IMR-90 (cell line): ENCODE measurements at regions not wholly inside any gene's neighbourhood (a gene's known extent, or its start where the extent isn't known, plus 50 kb on each side); places are given as distances from the start of the nearest gene placed in this dataset.

Source experiments
- ATAC-seq: fragments of 200-7000 bp; cut with Tn5 transposase; 2 replicates; pipeline ENCODE4 v1.9.1; 2020; ENCODE audit warnings: low read depth, mild to moderate bottlenecking, moderate library complexity
- BruUV-seq: library from RNA; stranded (reverse); fragments of 400-500 nt; replicated peaks from 2 replicates; lab custom pipeline; 2021; lab: Mats Ljungman, UMichigan
- CTCF ChIA-PET: fragments of 300-600 bp; formaldehyde crosslinking; extraction: SDS; loops from one replicate; lab custom pipeline; 2021; ENCODE audit warnings: antibody characterized with exemption; lab: Yijun Ruan, JAX
- POLR2A ChIA-PET: fragments of 300-600 bp; sonication (Branson Sonifier 250); formaldehyde crosslinking; loops from one replicate; lab custom pipeline; 2022; ENCODE audit warnings: antibody characterized with exemption; ENCODE audit not compliant: unreplicated experiment; lab: Charles Lee
- DNase-seq: peaks from one replicate; pipeline ENCODE4 v3.0.0; 2013
- H2AFZ ChIP-seq: replicated peaks from 2 replicates; pipeline ENCODE3; 2013; ENCODE audit warnings: low read length, mild to moderate bottlenecking; ENCODE audit not compliant: poor library complexity
- H2AK5ac ChIP-seq: 2 replicates; pipeline ENCODE4 v1.6.1; 2013; ENCODE audit warnings: low read depth, low read length, inconsistent platforms
- H2AK9ac ChIP-seq: replicated peaks from 2 replicates; pipeline ENCODE3; 2013; ENCODE audit warnings: mild to moderate bottlenecking, low read depth, low read length, moderate library complexity; ENCODE audit not compliant: poor library complexity
- H2BK120ac ChIP-seq: 2 replicates; pipeline ENCODE4 v1.6.1; 2013; ENCODE audit warnings: low read depth, low read length, inconsistent platforms
- H2BK15ac ChIP-seq: 3 replicates; pipeline ENCODE4 v1.6.1; 2013; ENCODE audit warnings: low read depth, low read length, inconsistent platforms
- H2BK20ac ChIP-seq: 2 replicates; pipeline ENCODE4 v1.6.1; 2013; ENCODE audit warnings: low read depth, mild to moderate bottlenecking, inconsistent platforms, low read length, moderate library complexity
- H2BK5ac ChIP-seq: 2 replicates; pipeline ENCODE4 v1.6.1; 2013; ENCODE audit warnings: mild to moderate bottlenecking, low read depth, low read length, inconsistent platforms; ENCODE audit not compliant: poor library complexity, severe bottlenecking
- H3K14ac ChIP-seq: replicated peaks from 2 replicates; pipeline ENCODE4 v1.6.1; 2013; ENCODE audit warnings: low read depth, low read length, inconsistent platforms
- H3K18ac ChIP-seq: 2 replicates; pipeline ENCODE4 v1.6.1; 2013; ENCODE audit warnings: low read depth, low read length, control low read depth
- H3K23ac ChIP-seq: 2 replicates; pipeline ENCODE4 v1.6.1; 2013; ENCODE audit warnings: low read depth, low read length, inconsistent platforms
- H3K27ac ChIP-seq: 2 replicates; pipeline ENCODE4 v1.5.1; 2013; ENCODE audit warnings: mild to moderate bottlenecking, control low read depth, low read length; ENCODE audit not compliant: insufficient read depth
- H3K27me3 ChIP-seq: 2 replicates; pipeline ENCODE4 v1.6.1; 2013; ENCODE audit warnings: low read length; ENCODE audit not compliant: control insufficient read depth, insufficient read depth
- H3K36me3 ChIP-seq: 2 replicates; pipeline ENCODE4 v1.6.1; 2013; ENCODE audit warnings: low read length, mixed read lengths; ENCODE audit not compliant: control insufficient read depth, insufficient read depth
- H3K4ac ChIP-seq: 2 replicates; pipeline ENCODE4 v1.6.1; 2013; ENCODE audit warnings: low read depth, low read length, inconsistent platforms
- H3K4me1 ChIP-seq: 2 replicates; pipeline ENCODE4 v1.6.1; 2013; ENCODE audit warnings: low read length, mixed read lengths; ENCODE audit not compliant: control insufficient read depth, insufficient read depth
- H3K4me2 ChIP-seq: 2 replicates; pipeline ENCODE4 v1.6.1; 2013; ENCODE audit warnings: low read depth, mild to moderate bottlenecking, control low read depth, low read length, moderate library complexity
- H3K4me3 ChIP-seq: 2 replicates; pipeline ENCODE4 v1.5.1; 2013; ENCODE audit warnings: low read depth, mild to moderate bottlenecking, control low read depth, low read length, moderate library complexity; ENCODE audit not compliant: insufficient read depth
- H3K56ac ChIP-seq: 2 replicates; pipeline ENCODE4 v1.6.1; 2013; ENCODE audit warnings: low read length, inconsistent platforms; ENCODE audit not compliant: insufficient read depth; ENCODE audit errors: extremely low read depth
- H3K79me1 ChIP-seq, 2 experiments: 2 replicates each; pipeline ENCODE4 v1.6.1; 2013; ENCODE audit warnings: low read length in 2 of 2, inconsistent platforms in 1 of 2, low read depth in 1 of 2
- H3K9ac ChIP-seq: 2 replicates; pipeline ENCODE4 v1.6.1; 2013; ENCODE audit warnings: low read depth, low read length, control low read depth
- H3K9me1 ChIP-seq: 2 replicates; pipeline ENCODE4 v1.6.1; 2013; ENCODE audit warnings: low read length, inconsistent platforms; ENCODE audit not compliant: insufficient read depth
- H3K9me3 ChIP-seq: 2 replicates; pipeline ENCODE4 v1.6.1; 2013; ENCODE audit warnings: low read length; ENCODE audit not compliant: control insufficient read depth, insufficient read depth
- H4K20me1 ChIP-seq: 2 replicates; pipeline ENCODE4 v1.6.1; 2013; ENCODE audit warnings: low read length, inconsistent platforms; ENCODE audit not compliant: insufficient read depth
- H4K5ac ChIP-seq: 2 replicates; pipeline ENCODE4 v1.6.1; 2013; ENCODE audit warnings: mild to moderate bottlenecking, low read depth, low read length, control low read depth
- H4K8ac ChIP-seq, 2 experiments: 2 replicates each; pipeline ENCODE4 v1.6.1; 2013; ENCODE audit warnings: low read depth in 2 of 2, low read length in 2 of 2, control low read depth in 1 of 2, inconsistent platforms in 1 of 2
- H4K91ac ChIP-seq: 2 replicates; pipeline ENCODE4 v1.6.1; 2013; ENCODE audit warnings: low read depth, low read length, inconsistent platforms; ENCODE audit not compliant: insufficient read depth
- CEBPB ChIP-seq: IDR thresholded peaks from 2 replicates; pipeline ENCODE4 v1.6.1; 2012; ENCODE audit warnings: low read depth, low read length, improper control_type of control experiment
- POLR2A ChIP-seq: IDR thresholded peaks from 2 replicates; pipeline ENCODE4 v1.6.1; 2012; ENCODE audit warnings: mild to moderate bottlenecking, low read depth, low read length
- WGBS, 2 experiments: methylation state at CpG; one replicate each; pipeline versions ENCODE4 v1.1.5 to v1.1.7; 2013; ENCODE audit warnings: missing lambda C conversion rate in 2 of 2; ENCODE audit not compliant: insufficient read length in 1 of 2; ENCODE audit errors: extremely low coverage in 2 of 2; 5-methylcytosine and 5-hydroxymethylcytosine counted together
- dilution Hi-C: fragments of 300-500 bp; cut with HindIII; formaldehyde crosslinking; loops from one replicate; pipeline ENCODE4 v1.14.3; 2018; ENCODE audit warnings: low sequenced_read_pairs; ENCODE audit not compliant: unreplicated experiment
- in situ Hi-C: fragments of 300-500 bp; cut with MboI; formaldehyde crosslinking; loops from 3 replicates; pipeline ENCODE4 v1.14.3; 2019; ENCODE audit warnings: low sequenced_read_pairs, inconsistent platforms, mixed read lengths
- intact Hi-C: fragments of 100-400 bp; cut with micrococcal nuclease; formaldehyde crosslinking; loops from 2 replicates; pipeline ENCODE4 v1.10.0; 2022

- DNase-seq (no peak), ATAC-seq (no peak)
- H3K56ac ChIP-seq: no peak overlapping the region
- H3K18ac ChIP-seq: no peak overlapping the region
- intact Hi-C loops: no loop called here
- H3K36me3 ChIP-seq: no peaks in the 10 kb centered on the region
- H2BK5ac ChIP-seq: no peak overlapping the region
- no peak overlapping the region for H3K4me2 ChIP-seq
- H3K4ac ChIP-seq: no peak overlapping the region
- H4K91ac ChIP-seq: no peak overlapping the region
- no peak overlapping the region for H3K27ac ChIP-seq
- H4K8ac ChIP-seq: no peak overlapping the region
- dilution Hi-C loops: no loop called here
- POLR2A ChIA-PET: no interaction called here
- CTCF ChIA-PET: no interaction called here
- H2BK15ac ChIP-seq: no peak overlapping the region
- H3K9ac ChIP-seq: no peak overlapping the region
- H3K4me1 ChIP-seq: no peaks in the 10 kb centered on the region
- no TSS peak for BruUV-seq
- H3K9me3 ChIP-seq: peaks cover 18% of the 10 kb centered on the region; the same call in 1 of the 2 replicates
- in situ Hi-C loops: no loop called here
- H3K27me3 ChIP-seq: no peaks in the 10 kb centered on the region
- no peak overlapping the region for H4K5ac ChIP-seq
- H3K4me3 ChIP-seq: no peak overlapping the region
- no peak overlapping the region for H2AFZ ChIP-seq
- H3K23ac ChIP-seq: no peak overlapping the region
- H3K9me1 ChIP-seq: no peaks in the 10 kb centered on the region
- no peaks in the 10 kb centered on the region for H3K79me1 ChIP-seq
- no CpG with 5 or more reads among the region's 5 CpGs for WGBS, 2 experiments
- no peak overlapping the region for H2BK20ac ChIP-seq
- H3K14ac ChIP-seq: no peak overlapping the region
- H2BK120ac ChIP-seq: no peak overlapping the region
- no peak for TF ChIP-seq POLR2A
- no peak for TF ChIP-seq CEBPB
- H4K20me1 ChIP-seq: no peaks in the 10 kb centered on the region
- H2AK5ac ChIP-seq: no peak overlapping the region
- H2AK9ac ChIP-seq: no peak overlapping the region
These were observed 138.8 kb upstream of the VSTM2B start for GRCh38 chr19:29386970-29387369.
